SK-N-DZ (cell line): ENCODE measurements at regions not wholly inside any gene's neighbourhood (a gene's known extent, or its start where the extent isn't known, plus 50 kb on each side); places are given as distances from the start of the nearest gene placed in this dataset.

Experiments used
- DNase-seq: peaks from one replicate; pipeline ENCODE4 v3.0.0-alpha.2; 2015; ENCODE audit warnings: low spot score
- small RNA-seq, 2 experiments: library from RNA; depleted of rRNA; stranded (forward); fragments of <200 nt; gene quantifications; one replicate each; pipeline ENCODE3, GENCODE V24; 2014

GRCh38 chr2:212619954-212620353, 81.4 kb upstream of the ERBB4 start:
- no peak for DNase-seq

- no peak for DNase-seq
Observed at GRCh38 chr2:212618636-212619035, 80.0 kb upstream of the ERBB4 start.

GRCh38 chr2:212610872-212611425, 72.3 kb upstream of the ERBB4 start:
- DNase-seq = no peak

- DNase-seq = no peak
Observed at GRCh38 chr2:212609479-212609878, 70.9 kb upstream of the ERBB4 start.

- DNase-seq = no peak
Observed at GRCh38 chr2:212607080-212607479, 68.5 kb upstream of the ERBB4 start.

GRCh38 chr2:212606232-212606631, 67.6 kb upstream of the ERBB4 start:
- DNase-seq = no peak

GRCh38 chr2:212596688-212597087, 58.1 kb upstream of the ERBB4 start:
- DNase-seq = no peak

- DNase-seq = no peak
Observed at GRCh38 chr2:212596276-212596675, 57.7 kb upstream of the ERBB4 start.

GRCh38 chr2:212595036-212595654, 56.5 kb upstream of the ERBB4 start:
- DNase-seq = peak; percentile 25

- no peak for DNase-seq
Observed at GRCh38 chr2:212592695-212593094, 54.1 kb upstream of the ERBB4 start.

Small RNA genes in the stretch of these regions (small RNA-seq; reads per million reads assigned to genes)
- gene MIR4776-1 = 0 reads per million in 2 experiments
